ENCODE measurements at regions not wholly inside any gene's neighbourhood (a gene's known extent, or its start where the extent isn't known, plus 50 kb on each side); places are given as distances from the start of the nearest gene placed in this dataset.

DNA sequence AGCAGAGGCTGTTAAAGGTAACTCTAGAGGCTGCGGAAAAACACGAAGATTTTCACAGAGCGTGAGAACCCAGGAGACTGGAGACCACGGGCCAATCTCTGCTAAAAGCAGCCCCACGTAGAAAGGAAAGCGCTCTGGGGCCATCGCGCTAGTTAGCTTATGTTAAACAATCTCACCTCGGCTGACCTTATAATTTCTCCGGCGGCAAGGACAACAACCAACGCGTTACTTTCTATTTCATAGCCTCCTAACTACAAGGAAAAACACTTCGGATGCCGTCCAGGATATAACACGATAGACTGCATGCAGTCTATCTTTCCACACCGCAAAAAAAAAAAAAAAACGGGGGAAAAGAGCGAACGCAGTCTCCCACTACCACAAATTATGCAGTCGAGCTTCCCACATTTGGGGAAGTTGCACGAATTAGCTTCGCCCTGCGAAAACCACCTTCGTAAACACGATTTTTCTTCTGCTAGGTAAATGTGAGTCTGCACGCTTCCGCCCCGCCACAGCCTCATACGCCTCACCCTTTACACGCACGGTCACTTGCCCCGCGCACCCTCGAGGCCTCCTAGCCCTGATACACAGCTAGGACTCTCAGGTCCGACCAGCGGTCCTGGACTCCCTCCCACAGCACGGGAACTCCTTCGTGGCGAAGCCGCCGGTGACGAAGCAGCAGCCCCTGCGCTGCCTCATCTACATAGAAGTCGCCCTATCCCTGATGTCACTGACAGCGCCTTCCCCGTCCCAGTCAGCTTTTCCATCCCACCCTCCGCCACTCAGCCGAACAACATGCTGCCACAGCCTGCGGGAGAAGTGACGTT lies 87.8 kb downstream of the PRKAB2 start:
- peak; percentile 86 for DNase-seq (ENCODE audit: low read depth)
- H3K4me3 ChIP-seq (ENCODE audit: low read depth, low read length): peak overlapping the region; percentile 70
- TF ChIP-seq, protein P1, sequence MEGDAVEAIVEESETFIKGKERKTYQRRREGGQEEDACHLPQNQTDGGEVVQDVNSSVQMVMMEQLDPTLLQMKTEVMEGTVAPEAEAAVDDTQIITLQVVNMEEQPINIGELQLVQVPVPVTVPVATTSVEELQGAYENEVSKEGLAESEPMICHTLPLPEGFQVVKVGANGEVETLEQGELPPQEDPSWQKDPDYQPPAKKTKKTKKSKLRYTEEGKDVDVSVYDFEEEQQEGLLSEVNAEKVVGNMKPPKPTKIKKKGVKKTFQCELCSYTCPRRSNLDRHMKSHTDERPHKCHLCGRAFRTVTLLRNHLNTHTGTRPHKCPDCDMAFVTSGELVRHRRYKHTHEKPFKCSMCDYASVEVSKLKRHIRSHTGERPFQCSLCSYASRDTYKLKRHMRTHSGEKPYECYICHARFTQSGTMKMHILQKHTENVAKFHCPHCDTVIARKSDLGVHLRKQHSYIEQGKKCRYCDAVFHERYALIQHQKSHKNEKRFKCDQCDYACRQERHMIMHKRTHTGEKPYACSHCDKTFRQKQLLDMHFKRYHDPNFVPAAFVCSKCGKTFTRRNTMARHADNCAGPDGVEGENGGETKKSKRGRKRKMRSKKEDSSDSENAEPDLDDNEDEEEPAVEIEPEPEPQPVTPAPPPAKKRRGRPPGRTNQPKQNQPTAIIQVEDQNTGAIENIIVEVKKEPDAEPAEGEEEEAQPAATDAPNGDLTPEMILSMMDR (conservative IDR thresholded peaks at IDR 0.05; ENCODE audit: low read depth, low read length): no peak

DNA sequence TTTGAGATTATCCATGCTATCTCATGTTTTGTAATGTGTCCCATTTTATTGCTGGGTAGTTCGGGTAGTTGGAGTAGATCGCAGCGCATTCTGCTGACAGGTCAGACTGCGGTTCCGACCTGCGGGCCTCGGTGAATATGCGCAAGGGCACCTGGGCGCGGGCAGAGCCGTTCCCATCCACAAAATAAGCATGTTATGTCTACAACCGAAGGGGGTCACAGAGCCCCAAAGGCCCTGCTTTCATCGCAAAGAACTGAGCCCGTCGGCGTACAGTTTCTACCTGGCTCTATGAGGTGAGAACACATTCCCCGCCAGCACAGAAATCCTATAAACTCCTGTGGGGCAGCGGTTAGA lies 88.4 kb downstream of the PRKAB2 start:
- DNase-seq (ENCODE audit: low read depth): no peak
- TF ChIP-seq, protein P1 (conservative IDR thresholded peaks at IDR 0.05; ENCODE audit: low read depth, low read length): no peak
- H3K4me3 ChIP-seq (ENCODE audit: low read depth, low read length): peak overlapping the region; percentile 70

GRCh38 chr1:147080671-147081394 lies 91.4 kb downstream of the PRKAB2 start:
- no peak overlapping the region for H3K4me3 ChIP-seq (ENCODE audit: low read depth, low read length)
- TF ChIP-seq, protein P1 (conservative IDR thresholded peaks at IDR 0.05; ENCODE audit: low read depth, low read length): no peak
- DNase-seq (ENCODE audit: low read depth): no peak

DNA sequence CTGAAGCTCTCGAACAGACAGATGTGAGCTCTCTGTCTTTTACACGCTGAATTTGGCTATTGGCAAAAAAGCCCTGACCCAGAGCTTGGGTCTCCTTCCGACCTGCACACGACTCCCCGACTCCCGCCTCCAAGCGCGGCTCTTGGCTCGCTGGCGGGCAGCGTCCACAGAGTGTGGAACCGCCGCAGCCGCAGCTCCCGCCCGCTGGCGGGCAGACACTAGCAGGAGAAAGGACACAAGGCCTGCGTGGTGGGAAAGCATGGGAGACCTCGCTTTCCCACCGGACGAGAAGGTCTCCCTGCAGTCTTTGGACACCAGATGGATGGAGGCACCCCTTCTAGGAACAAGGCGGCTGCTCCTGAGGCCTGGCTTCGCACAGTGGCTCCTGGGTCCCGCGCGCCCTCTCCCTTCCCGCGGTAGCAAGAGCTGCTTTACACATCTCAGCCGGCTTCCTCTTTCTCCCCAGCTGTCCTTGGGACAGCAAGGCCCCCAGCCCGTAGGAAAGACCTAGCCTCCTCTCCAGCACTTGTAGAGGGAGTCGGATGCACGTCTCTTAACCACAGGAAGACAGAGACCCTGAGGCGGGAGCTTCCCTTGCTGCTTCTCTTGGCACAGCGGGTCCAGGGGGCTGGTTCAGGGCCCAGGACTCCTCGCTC lies 92.1 kb downstream of the PRKAB2 start:
- TF ChIP-seq, protein P1 (conservative IDR thresholded peaks at IDR 0.05; ENCODE audit: low read depth, low read length): no peak

GRCh38 chr1:147079400-147080005 lies 92.8 kb downstream of the PRKAB2 start:
- no peak overlapping the region for H3K4me3 ChIP-seq (ENCODE audit: low read depth, low read length)
- TF ChIP-seq, protein P1 (conservative IDR thresholded peaks at IDR 0.05; ENCODE audit: low read depth, low read length): no peak
- no peak for DNase-seq (ENCODE audit: low read depth)

More for the DNA sequence above, 92.1 kb downstream of the PRKAB2 start:
- H3K4me3 ChIP-seq (ENCODE audit: low read depth, low read length): no peak overlapping the region
- no peak for DNase-seq (ENCODE audit: low read depth)

- no peak for DNase-seq (ENCODE audit: low read depth)
- H3K4me3 ChIP-seq (ENCODE audit: low read depth, low read length): no peak overlapping the region
- TF ChIP-seq, protein P1 (conservative IDR thresholded peaks at IDR 0.05; ENCODE audit: low read depth, low read length): no peak
Measured at GRCh38 chr1:147078606-147079399, 93.5 kb downstream of the PRKAB2 start.
